ENCODE measurements at regions not wholly inside any gene's neighbourhood (a gene's known extent, or its start where the extent isn't known, plus 50 kb on each side); places are given as distances from the start of the nearest gene placed in this dataset.

- TF ChIP-seq CTCF (IDR thresholded peaks at IDR 0.05; ENCODE audit: low read depth, low read length, missing input control) (no peak), HNF4G (IDR thresholded peaks at IDR 0.05) (no peak), TAF1 (conservative IDR thresholded peaks at IDR 0.05) (no peak)
Observed at GRCh38 chr3:177837951-177838655, 640.8 kb upstream of the TBL1XR1 start (continued).

- H3K27me3 ChIP-seq (ENCODE audit: control insufficient read depth in 4 of 4, insufficient read depth in 4 of 4, low read length in 3 of 4), result no peaks in the 10 kb centered on the region
- H3K9ac ChIP-seq (ENCODE audit: low read depth in 1 of 2, low read length in 2 of 2), result no peak overlapping the region
- no peak overlapping the region for H3K27ac ChIP-seq (ENCODE audit: low read depth in 1 of 2, low read length in 2 of 2)
- no peaks in the 10 kb centered on the region for H3K4me1 ChIP-seq (ENCODE audit: control insufficient read depth in 4 of 4, insufficient read depth in 4 of 4, low read length in 3 of 4)
- H3K9me3 ChIP-seq (ENCODE audit: control insufficient read depth in 4 of 4, low read length in 3 of 4), result no peaks in the 10 kb centered on the region
- WGBS, result 91% methylated on average over 7 of the region's 7 CpGs
- no peaks in the 10 kb centered on the region for H3K36me3 ChIP-seq (ENCODE audit: control insufficient read depth in 4 of 4, insufficient read depth in 3 of 4, low read depth in 1 of 4, low read length in 3 of 4)
- TF ChIP-seq FOXA1 (IDR thresholded peaks at IDR 0.05) (no peak), GABPA (IDR thresholded peaks at IDR 0.05 in 1 of 2, conservative IDR thresholded peaks at IDR 0.05 in 1 of 2) (no peak), JUND (IDR thresholded peaks at IDR 0.05) (no peak)
- TF ChIP-seq, protein P1, sequence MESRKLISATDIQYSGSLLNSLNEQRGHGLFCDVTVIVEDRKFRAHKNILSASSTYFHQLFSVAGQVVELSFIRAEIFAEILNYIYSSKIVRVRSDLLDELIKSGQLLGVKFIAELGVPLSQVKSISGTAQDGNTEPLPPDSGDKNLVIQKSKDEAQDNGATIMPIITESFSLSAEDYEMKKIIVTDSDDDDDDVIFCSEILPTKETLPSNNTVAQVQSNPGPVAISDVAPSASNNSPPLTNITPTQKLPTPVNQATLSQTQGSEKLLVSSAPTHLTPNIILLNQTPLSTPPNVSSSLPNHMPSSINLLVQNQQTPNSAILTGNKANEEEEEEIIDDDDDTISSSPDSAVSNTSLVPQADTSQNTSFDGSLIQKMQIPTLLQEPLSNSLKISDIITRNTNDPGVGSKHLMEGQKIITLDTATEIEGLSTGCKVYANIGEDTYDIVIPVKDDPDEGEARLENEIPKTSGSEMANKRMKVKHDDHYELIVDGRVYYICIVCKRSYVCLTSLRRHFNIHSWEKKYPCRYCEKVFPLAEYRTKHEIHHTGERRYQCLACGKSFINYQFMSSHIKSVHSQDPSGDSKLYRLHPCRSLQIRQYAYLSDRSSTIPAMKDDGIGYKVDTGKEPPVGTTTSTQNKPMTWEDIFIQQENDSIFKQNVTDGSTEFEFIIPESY (IDR thresholded peaks at IDR 0.05), result no peak
- no peak overlapping the region for H3K4me3 ChIP-seq (ENCODE audit: low read depth in 1 of 3, low read length in 3 of 3)
- no peak for DNase-seq (ENCODE audit: low spot score)
Observed at GRCh38 chr3:177838766-177839350, 641.6 kb upstream of the TBL1XR1 start.

DNA sequence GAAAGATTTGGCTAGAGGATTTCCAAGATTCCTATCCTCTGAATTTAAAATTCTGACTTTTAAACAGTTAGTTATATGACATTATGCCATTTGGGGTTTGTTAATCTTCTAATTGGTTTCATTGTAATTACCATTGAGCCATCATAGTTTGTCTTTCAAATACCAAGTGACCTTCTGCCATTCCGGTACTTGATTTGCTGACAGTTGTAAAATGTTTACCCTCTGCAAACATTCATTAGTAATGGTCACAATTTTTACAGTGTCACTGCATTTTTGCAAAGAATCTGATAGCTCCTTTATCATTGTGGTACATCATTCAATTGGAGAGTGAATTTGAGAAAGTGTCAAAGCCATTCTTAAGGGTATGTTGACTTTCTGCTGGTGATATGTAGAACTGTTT lies 645.0 kb upstream of the TBL1XR1 start:
- Histone ChIP-seq H3K36me3 (ENCODE audit: control insufficient read depth in 4 of 4, insufficient read depth in 3 of 4, low read depth in 1 of 4, low read length in 3 of 4) (no peaks in the 10 kb centered on the region), H3K27ac (ENCODE audit: low read depth in 1 of 2, low read length in 2 of 2) (no peak overlapping the region), H3K9ac (ENCODE audit: low read depth in 1 of 2, low read length in 2 of 2) (no peak overlapping the region), H3K4me1 (ENCODE audit: control insufficient read depth in 4 of 4, insufficient read depth in 4 of 4, low read length in 3 of 4) (no peaks in the 10 kb centered on the region), H3K27me3 (ENCODE audit: control insufficient read depth in 4 of 4, insufficient read depth in 4 of 4, low read length in 3 of 4) (no peaks in the 10 kb centered on the region), H3K9me3 (ENCODE audit: control insufficient read depth in 4 of 4, low read length in 3 of 4) (no peaks in the 10 kb centered on the region), H3K4me3 (ENCODE audit: low read depth in 1 of 3, low read length in 3 of 3) (no peak overlapping the region)
- TF ChIP-seq GABPA (IDR thresholded peaks at IDR 0.05 in 1 of 2, conservative IDR thresholded peaks at IDR 0.05 in 1 of 2) (no peak), TAF1 (conservative IDR thresholded peaks at IDR 0.05) (no peak)
- no peak for DNase-seq (ENCODE audit: low spot score)
- 49% methylated on average over 1 of the region's 1 CpG for WGBS

GRCh38 chr3:177842743-177843734 lies 645.8 kb upstream of the TBL1XR1 start:
- Histone ChIP-seq H3K36me3 (ENCODE audit: control insufficient read depth in 4 of 4, insufficient read depth in 3 of 4, low read depth in 1 of 4, low read length in 3 of 4) (no peaks in the 10 kb centered on the region), H3K4me1 (ENCODE audit: control insufficient read depth in 4 of 4, insufficient read depth in 4 of 4, low read length in 3 of 4) (no peaks in the 10 kb centered on the region), H3K9ac (ENCODE audit: low read depth in 1 of 2, low read length in 2 of 2) (no peak overlapping the region), H3K4me3 (ENCODE audit: low read depth in 1 of 3, low read length in 3 of 3) (no peak overlapping the region), H3K9me3 (ENCODE audit: control insufficient read depth in 4 of 4, low read length in 3 of 4) (no peaks in the 10 kb centered on the region), H3K27ac (ENCODE audit: low read depth in 1 of 2, low read length in 2 of 2) (no peak overlapping the region), H3K27me3 (ENCODE audit: control insufficient read depth in 4 of 4, insufficient read depth in 4 of 4, low read length in 3 of 4) (no peaks in the 10 kb centered on the region)
- 92% methylated on average over 8 of the region's 8 CpGs for WGBS
- TF ChIP-seq EGR1 (IDR thresholded peaks at IDR 0.05; ENCODE audit: low read depth in 2 of 2), result no peak
- TF ChIP-seq RAD21 (IDR thresholded peaks at IDR 0.05), result no peak
- no peak for TF ChIP-seq HNF4A (conservative IDR thresholded peaks at IDR 0.05)
- TF ChIP-seq RXRA (IDR thresholded peaks at IDR 0.05), result no peak
- TF ChIP-seq NR2F2 (IDR thresholded peaks at IDR 0.05), result no peak
- TF ChIP-seq FOXA1 (IDR thresholded peaks at IDR 0.05), result no peak
- no peak for TF ChIP-seq GABPA (IDR thresholded peaks at IDR 0.05 in 1 of 2, conservative IDR thresholded peaks at IDR 0.05 in 1 of 2)
- no peak for TF ChIP-seq SP1 (IDR thresholded peaks at IDR 0.05)
- TF ChIP-seq JUND (IDR thresholded peaks at IDR 0.05), result no peak
- no peak for TF ChIP-seq HNF4G (IDR thresholded peaks at IDR 0.05)
- DNase-seq (ENCODE audit: low spot score), result no peak
